ENCODE measurements at regions not wholly inside any gene's neighbourhood (a gene's known extent, or its start where the extent isn't known, plus 50 kb on each side); places are given as distances from the start of the nearest gene placed in this dataset.
"Not testable (repeated sequence)": the region's sequence is repeated elsewhere in the genome, so short reads cannot be mapped to it uniquely, and the experiment has no call there.

- ChIA-PET CTCF (interaction anchor here (0.7 kb wide), 1 partner anchor 14 kb away, joined by 3 read pairs; no protein-coding TSS in a partner anchor), POLR2A (ENCODE audit: low non-redundant PET) (no interaction called here)
- H3K27ac ChIP-seq, result no peak overlapping the region
- DNase-seq (ENCODE audit: low spot score), result no peak
- no peak for TF ChIP-seq CTCF (conservative IDR thresholded peaks at IDR 0.05; ENCODE audit: low read depth)
Observed at GRCh38 chr6:155807243-155807642, 351.6 kb upstream of the NOX3 start.

- no peak overlapping the region for H3K27ac ChIP-seq
- ChIA-PET CTCF (no interaction called here), POLR2A (ENCODE audit: low non-redundant PET) (no interaction called here)
- TF ChIP-seq CTCF (conservative IDR thresholded peaks at IDR 0.05; ENCODE audit: low read depth), result no peak
- DNase-seq (ENCODE audit: low spot score), result no peak
Observed at GRCh38 chr6:155801046-155801445, 345.4 kb upstream of the NOX3 start.

GRCh38 chr6:155798876-155799275 lies 343.2 kb upstream of the NOX3 start:
- POLR2A ChIA-PET (ENCODE audit: low non-redundant PET); DNase-seq (ENCODE audit: low spot score); CTCF ChIA-PET; H3K27ac ChIP-seq: not testable (repeated sequence)

GRCh38 chr6:155795173-155795796 lies 339.6 kb upstream of the NOX3 start:
- no peak overlapping the region for H3K27ac ChIP-seq
- CTCF ChIA-PET, result no interaction called here
- TF ChIP-seq CTCF (conservative IDR thresholded peaks at IDR 0.05; ENCODE audit: low read depth), result no peak
- no peak for DNase-seq (ENCODE audit: low spot score)
- POLR2A ChIA-PET (ENCODE audit: low non-redundant PET), result no interaction called here

- CTCF ChIA-PET, result no interaction called here
- POLR2A ChIA-PET (ENCODE audit: low non-redundant PET), result no interaction called here
Observed at GRCh38 chr6:155791891-155792290, 336.3 kb upstream of the NOX3 start.

GRCh38 chr6:155791186-155791585 lies 335.5 kb upstream of the NOX3 start:
- H3K27ac ChIP-seq, result no peak overlapping the region
- POLR2A ChIA-PET (ENCODE audit: low non-redundant PET), result no interaction called here
- CTCF ChIA-PET, result no interaction called here
- TF ChIP-seq CTCF (conservative IDR thresholded peaks at IDR 0.05; ENCODE audit: low read depth), result no peak
- DNase-seq (ENCODE audit: low spot score), result no peak

More at GRCh38 chr6:155791891-155792290, 336.3 kb upstream of the NOX3 start:
- no peak for TF ChIP-seq CTCF (conservative IDR thresholded peaks at IDR 0.05; ENCODE audit: low read depth)
- H3K27ac ChIP-seq, result no peak overlapping the region
- no peak for DNase-seq (ENCODE audit: low spot score)

GRCh38 chr6:155787168-155787567 lies 331.5 kb upstream of the NOX3 start:
- no peak for DNase-seq (ENCODE audit: low spot score)
- POLR2A ChIA-PET (ENCODE audit: low non-redundant PET), result no interaction called here
- no peak overlapping the region for H3K27ac ChIP-seq
- TF ChIP-seq CTCF (conservative IDR thresholded peaks at IDR 0.05; ENCODE audit: low read depth), result no peak
- CTCF ChIA-PET, result no interaction called here

Data from RWPE1 (cell line).